ENCODE measurements at regions not wholly inside any gene's neighbourhood (a gene's known extent, or its start where the extent isn't known, plus 50 kb on each side); places are given as distances from the start of the nearest gene placed in this dataset.

DNA sequence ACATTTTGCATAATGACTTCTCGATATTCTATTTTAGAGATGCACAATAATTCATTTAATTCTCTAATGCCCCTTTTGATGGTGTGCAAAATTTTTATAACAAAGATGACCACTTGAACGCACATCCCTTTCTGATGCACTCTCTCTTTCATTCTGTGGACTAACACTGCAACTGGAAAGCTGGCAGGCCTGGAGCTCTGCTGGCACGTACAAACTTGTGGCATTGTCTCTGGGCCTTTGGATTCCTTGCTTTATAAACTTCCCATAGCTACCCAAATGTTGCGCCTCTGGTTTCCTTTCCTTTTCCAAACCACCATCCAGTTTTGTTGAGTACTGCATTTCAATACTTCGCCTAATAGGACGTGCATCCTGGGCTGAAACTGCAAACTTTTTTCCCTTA lies 194.5 kb upstream of the CFAP20DC start:
- no peak for TF ChIP-seq POLR2A (IDR thresholded peaks at IDR 0.05)
- TF ChIP-seq, protein P1, sequence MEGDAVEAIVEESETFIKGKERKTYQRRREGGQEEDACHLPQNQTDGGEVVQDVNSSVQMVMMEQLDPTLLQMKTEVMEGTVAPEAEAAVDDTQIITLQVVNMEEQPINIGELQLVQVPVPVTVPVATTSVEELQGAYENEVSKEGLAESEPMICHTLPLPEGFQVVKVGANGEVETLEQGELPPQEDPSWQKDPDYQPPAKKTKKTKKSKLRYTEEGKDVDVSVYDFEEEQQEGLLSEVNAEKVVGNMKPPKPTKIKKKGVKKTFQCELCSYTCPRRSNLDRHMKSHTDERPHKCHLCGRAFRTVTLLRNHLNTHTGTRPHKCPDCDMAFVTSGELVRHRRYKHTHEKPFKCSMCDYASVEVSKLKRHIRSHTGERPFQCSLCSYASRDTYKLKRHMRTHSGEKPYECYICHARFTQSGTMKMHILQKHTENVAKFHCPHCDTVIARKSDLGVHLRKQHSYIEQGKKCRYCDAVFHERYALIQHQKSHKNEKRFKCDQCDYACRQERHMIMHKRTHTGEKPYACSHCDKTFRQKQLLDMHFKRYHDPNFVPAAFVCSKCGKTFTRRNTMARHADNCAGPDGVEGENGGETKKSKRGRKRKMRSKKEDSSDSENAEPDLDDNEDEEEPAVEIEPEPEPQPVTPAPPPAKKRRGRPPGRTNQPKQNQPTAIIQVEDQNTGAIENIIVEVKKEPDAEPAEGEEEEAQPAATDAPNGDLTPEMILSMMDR (IDR thresholded peaks at IDR 0.05 in 4 of 5, conservative IDR thresholded peaks at IDR 0.05 in 1 of 5): no peak

Data from gastrocnemius medialis (tissue), 4 donors.